Neutrophil (primary cell): ENCODE measurements at regions not wholly inside any gene's neighbourhood (a gene's known extent, or its start where the extent isn't known, plus 50 kb on each side); places are given as distances from the start of the nearest gene placed in this dataset.

ENCODE experiments used
- H3K27ac ChIP-seq: fragments of 200-600 bp; sonication (generic); 2 replicates; pipeline ENCODE4 v1.5.1; 2016; ENCODE audit warnings: mild to moderate bottlenecking, moderate library complexity
- H3K27me3 ChIP-seq: fragments of 200-600 bp; sonication (generic); 2 replicates; pipeline ENCODE4 v1.6.0; 2016; ENCODE audit warnings: mild to moderate bottlenecking
- H3K36me3 ChIP-seq: fragments of 200-600 bp; sonication (generic); 2 replicates; pipeline ENCODE4 v1.5.1; 2017
- H3K4me1 ChIP-seq, 2 experiments: fragments of 200-600 bp in 1 of 2; sonication (generic) in 1 of 2; 1 replicate in 1 of 2; 2 replicates in 1 of 2; pipeline versions ENCODE4 v1.5.1 to v1.6.1; 2013 to 2016; ENCODE audit warnings: low read depth in 1 of 2, low read length in 1 of 2, mild to moderate bottlenecking in 1 of 2, moderate library complexity in 1 of 2; ENCODE audit not compliant: control insufficient read depth in 1 of 2, insufficient read depth in 1 of 2
- H3K4me3 ChIP-seq, 2 experiments: fragments of 200-600 bp in 1 of 2; sonication (generic) in 1 of 2; 1 replicate in 1 of 2; 2 replicates in 1 of 2; pipeline ENCODE4 v1.5.1; 2013 to 2016; ENCODE audit warnings: low read depth in 1 of 2, low read length in 1 of 2, mild to moderate bottlenecking in 1 of 2, moderate library complexity in 1 of 2
- H3K9me3 ChIP-seq: fragments of 200-600 bp; sonication (generic); 2 replicates; pipeline ENCODE4 v1.5.1; 2016
- CTCF ChIP-seq: fragments of 200-600 bp; sonication (generic); IDR thresholded peaks from 2 replicates; pipeline ENCODE4 v1.5.1; 2016; ENCODE audit warnings: antibody characterized with exemption

GRCh38 chr1:219993554-219994433, 52.5 kb downstream of the EPRS1 start:
- Histone ChIP-seq H3K27ac (no peak overlapping the region), H3K4me3 (no peak overlapping the region), H3K27me3 (no peaks in the 10 kb centered on the region), H3K4me1 (no peaks in the 10 kb centered on the region), H3K9me3 (no peaks in the 10 kb centered on the region), H3K36me3 (peaks cover 44% of the 10 kb centered on the region)
- TF ChIP-seq CTCF = no peak

DNA sequence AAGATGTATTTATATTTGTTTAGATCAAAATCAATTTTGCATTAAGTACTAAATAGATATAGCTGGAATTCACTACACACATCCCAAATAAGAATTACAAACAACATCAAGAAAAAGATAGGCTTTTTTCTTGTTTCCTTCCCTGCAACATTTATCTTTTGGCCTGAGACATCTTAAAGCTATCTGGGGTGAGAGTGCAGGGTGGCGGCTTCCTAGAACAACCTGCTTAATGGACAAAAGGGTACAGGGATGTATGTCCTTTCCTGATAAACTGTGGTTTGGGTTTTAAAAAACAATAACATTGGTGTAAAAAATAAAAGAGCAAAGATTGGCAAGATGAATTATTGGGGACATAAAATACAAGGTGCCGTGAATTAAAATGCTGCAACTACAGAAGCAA, 54.4 kb downstream of the EPRS1 start:
- H3K4me1 ChIP-seq = no peaks in the 10 kb centered on the region
- H3K9me3 ChIP-seq = no peaks in the 10 kb centered on the region
- H3K4me3 ChIP-seq = no peak overlapping the region
- TF ChIP-seq CTCF = no peak
- no peaks in the 10 kb centered on the region for H3K27me3 ChIP-seq
- H3K27ac ChIP-seq = no peak overlapping the region
- peaks cover 47% of the 10 kb centered on the region for H3K36me3 ChIP-seq

GRCh38 chr1:219991511-219991810, 54.8 kb downstream of the EPRS1 start:
- H3K36me3 ChIP-seq = peaks cover 47% of the 10 kb centered on the region
- H3K4me3 ChIP-seq = no peak overlapping the region
- H3K27me3 ChIP-seq = no peaks in the 10 kb centered on the region
- no peak for TF ChIP-seq CTCF
- no peaks in the 10 kb centered on the region for H3K4me1 ChIP-seq
- no peaks in the 10 kb centered on the region for H3K9me3 ChIP-seq
- H3K27ac ChIP-seq = no peak overlapping the region

GRCh38 chr1:219990782-219991510, 55.4 kb downstream of the EPRS1 start:
- H3K4me1 ChIP-seq = no peaks in the 10 kb centered on the region
- H3K27me3 ChIP-seq = no peaks in the 10 kb centered on the region
- H3K9me3 ChIP-seq = no peaks in the 10 kb centered on the region
- H3K4me3 ChIP-seq = no peak overlapping the region
- no peak overlapping the region for H3K27ac ChIP-seq
- peaks cover 47% of the 10 kb centered on the region for H3K36me3 ChIP-seq
- no peak for TF ChIP-seq CTCF

DNA sequence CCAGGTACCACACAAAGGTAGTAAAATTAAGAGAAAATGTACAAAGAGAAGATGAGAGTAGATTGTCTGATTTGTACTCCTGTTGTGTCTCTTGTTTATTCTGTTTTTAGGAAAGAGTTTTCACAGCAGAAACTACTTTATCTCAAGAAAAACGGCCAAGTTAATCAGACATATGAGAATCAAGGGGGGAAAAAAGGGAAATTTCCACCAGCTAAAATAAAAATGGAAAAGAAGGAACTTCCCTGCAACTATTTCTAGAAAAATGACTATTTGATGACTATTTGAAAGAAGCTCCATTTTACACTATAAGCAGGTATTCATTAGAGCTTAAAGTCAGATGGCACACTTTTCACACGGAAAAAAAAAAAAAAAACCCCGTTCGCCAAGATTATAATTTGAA, 56.5 kb downstream of the EPRS1 start:
- H3K36me3 ChIP-seq = peaks cover 41% of the 10 kb centered on the region
- TF ChIP-seq CTCF = no peak
- H3K9me3 ChIP-seq = no peaks in the 10 kb centered on the region
- H3K27me3 ChIP-seq = no peaks in the 10 kb centered on the region
- no peak overlapping the region for H3K4me3 ChIP-seq
- no peaks in the 10 kb centered on the region for H3K4me1 ChIP-seq
- no peak overlapping the region for H3K27ac ChIP-seq
